K562 (cell line): ENCODE measurements at regions not wholly inside any gene's neighbourhood (a gene's known extent, or its start where the extent isn't known, plus 50 kb on each side); places are given as distances from the start of the nearest gene placed in this dataset.

Experiments used
- ARHGAP35 ChIP-seq: fragments of 450-650 bp; IDR thresholded peaks from 2 replicates; pipeline ENCODE4 v1.6.1; 2018; ENCODE audit not compliant: partially characterized antibody
- BMI1 ChIP-seq: fragments of 150-350 bp; IDR thresholded peaks from 2 replicates; pipeline ENCODE4 v1.6.1; 2014; ENCODE audit warnings: low read length
- CXXC5 ChIP-seq: fragments of 250-450 bp; sonication (Bioruptor Pico); IDR thresholded peaks from 2 replicates; pipeline ENCODE4 v1.8.0; 2022; ENCODE audit warnings: inconsistent platforms, mild to moderate bottlenecking, moderate library complexity
- ELF2 ChIP-seq: fragments of 250-450 bp; sonication (Bioruptor Pico); IDR thresholded peaks from 2 replicates; pipeline ENCODE4 v1.5.0; 2021; ENCODE audit warnings: mild to moderate bottlenecking
- MCM3 ChIP-seq: fragments of 450-650 bp; IDR thresholded peaks from 2 replicates; pipeline ENCODE4 v1.6.1; 2016
- NFIC ChIP-seq: fragments of 450-650 bp; IDR thresholded peaks from 2 replicates; pipeline ENCODE4 v1.6.1; 2017; ENCODE audit warnings: mild to moderate bottlenecking, inconsistent platforms
- POLR3G ChIP-seq: IDR thresholded peaks from 2 replicates; pipeline ENCODE4 v1.6.1; 2011; ENCODE audit not compliant: insufficient read length, insufficient replicate concordance; ENCODE audit errors: extremely low read depth
- TSC22D4 ChIP-seq: fragments of 450-650 bp; IDR thresholded peaks from 2 replicates; pipeline ENCODE4 v1.6.1; 2016; ENCODE audit warnings: missing genetic modification characterization, missing biosample characterization, control low read depth
- ZNF830 ChIP-seq: fragments of 250-450 bp; sonication (Bioruptor Pico); IDR thresholded peaks from 2 replicates; pipeline ENCODE4 v1.5.0; 2021; ENCODE audit warnings: mild to moderate bottlenecking
- TF ChIP-seq, protein P1 (sequence below), 3 experiments: fragments of 200-800 bp in 1 of 3; fragments of 250-450 bp in 1 of 3; fragments of 450-650 bp in 1 of 3; sonication (Bioruptor Pico) in 1 of 3; sonication (Bioruptor generic) in 1 of 3; formaldehyde crosslinking in 1 of 3; IDR thresholded peaks; 2 replicates each; pipeline versions ENCODE4 v1.6.1 to v1.8.0; 2016 to 2022; ENCODE audit warnings: mild to moderate bottlenecking in 2 of 3, missing genetic modification characterization in 2 of 3, missing compliant biosample characterization in 1 of 3, moderate library complexity in 1 of 3
- TF ChIP-seq, protein P2 (sequence below): fragments of 250-450 bp; sonication (Bioruptor Pico); IDR thresholded peaks from 2 replicates; pipeline ENCODE4 v1.8.0; 2021; ENCODE audit warnings: mild to moderate bottlenecking, moderate library complexity
- TF ChIP-seq, protein P3 (sequence below): fragments of 250-450 bp; sonication (Bioruptor Pico); IDR thresholded peaks from 2 replicates; pipeline ENCODE4 v1.9.0; 2021; ENCODE audit warnings: mild to moderate bottlenecking
- TF ChIP-seq, protein P4 (sequence below): sonication (generic); formaldehyde crosslinking; IDR thresholded peaks from 2 replicates; pipeline ENCODE4 v1.8.0; 2023; ENCODE audit warnings: mild to moderate bottlenecking, missing genetic modification reagents
- TF ChIP-seq, protein P5 (sequence below): fragments of 450-650 bp; formaldehyde crosslinking; IDR thresholded peaks from 2 replicates; pipeline ENCODE4 v1.4.0; 2020; ENCODE audit warnings: mild to moderate bottlenecking, moderate library complexity
- TF ChIP-seq, protein P6 (sequence below), 2 experiments: fragments of 450-650 bp; conservative IDR thresholded peaks; 2 replicates each; pipeline ENCODE4 v1.6.1; 2017; ENCODE audit warnings: mild to moderate bottlenecking in 2 of 2, moderate library complexity in 2 of 2

DNA sequence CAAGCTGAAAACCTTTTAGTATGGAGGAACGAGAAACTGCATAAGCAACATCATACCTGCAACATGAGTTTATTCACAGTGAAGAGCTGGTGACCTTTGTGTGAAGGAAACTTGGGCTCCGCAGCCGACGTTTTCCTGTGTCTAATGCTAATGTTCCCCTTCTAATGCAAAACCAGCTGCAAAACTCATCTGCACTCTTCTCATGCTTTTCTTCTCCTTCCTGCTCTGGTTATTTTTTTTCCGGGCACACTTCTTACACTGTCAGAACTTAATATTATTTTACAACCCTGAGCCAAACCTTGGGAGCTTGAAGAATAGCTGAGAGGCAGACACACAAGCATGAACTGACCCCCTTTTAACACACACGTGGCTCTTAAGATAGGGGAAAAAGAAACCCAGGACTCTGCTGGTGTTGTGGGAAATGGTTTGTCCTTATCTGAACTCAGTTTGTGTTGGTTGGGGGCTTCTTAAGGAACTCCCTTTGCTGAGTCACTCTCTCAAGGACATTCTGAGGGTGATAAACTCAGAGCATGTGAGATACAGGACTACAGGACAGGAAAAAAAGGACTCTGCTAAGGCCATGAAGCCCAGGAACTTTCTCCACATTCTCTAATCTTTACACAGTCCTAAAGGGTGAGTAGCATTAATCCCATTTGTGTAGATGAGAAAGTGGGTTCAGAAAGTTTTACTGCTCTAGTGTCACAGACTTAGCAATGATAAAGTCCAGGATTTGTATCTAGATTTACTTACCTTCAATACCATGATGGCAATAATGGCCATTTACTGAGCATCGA lies 439.3 kb upstream of the TRIB2 start (continued):
- TF ChIP-seq, protein P1, sequence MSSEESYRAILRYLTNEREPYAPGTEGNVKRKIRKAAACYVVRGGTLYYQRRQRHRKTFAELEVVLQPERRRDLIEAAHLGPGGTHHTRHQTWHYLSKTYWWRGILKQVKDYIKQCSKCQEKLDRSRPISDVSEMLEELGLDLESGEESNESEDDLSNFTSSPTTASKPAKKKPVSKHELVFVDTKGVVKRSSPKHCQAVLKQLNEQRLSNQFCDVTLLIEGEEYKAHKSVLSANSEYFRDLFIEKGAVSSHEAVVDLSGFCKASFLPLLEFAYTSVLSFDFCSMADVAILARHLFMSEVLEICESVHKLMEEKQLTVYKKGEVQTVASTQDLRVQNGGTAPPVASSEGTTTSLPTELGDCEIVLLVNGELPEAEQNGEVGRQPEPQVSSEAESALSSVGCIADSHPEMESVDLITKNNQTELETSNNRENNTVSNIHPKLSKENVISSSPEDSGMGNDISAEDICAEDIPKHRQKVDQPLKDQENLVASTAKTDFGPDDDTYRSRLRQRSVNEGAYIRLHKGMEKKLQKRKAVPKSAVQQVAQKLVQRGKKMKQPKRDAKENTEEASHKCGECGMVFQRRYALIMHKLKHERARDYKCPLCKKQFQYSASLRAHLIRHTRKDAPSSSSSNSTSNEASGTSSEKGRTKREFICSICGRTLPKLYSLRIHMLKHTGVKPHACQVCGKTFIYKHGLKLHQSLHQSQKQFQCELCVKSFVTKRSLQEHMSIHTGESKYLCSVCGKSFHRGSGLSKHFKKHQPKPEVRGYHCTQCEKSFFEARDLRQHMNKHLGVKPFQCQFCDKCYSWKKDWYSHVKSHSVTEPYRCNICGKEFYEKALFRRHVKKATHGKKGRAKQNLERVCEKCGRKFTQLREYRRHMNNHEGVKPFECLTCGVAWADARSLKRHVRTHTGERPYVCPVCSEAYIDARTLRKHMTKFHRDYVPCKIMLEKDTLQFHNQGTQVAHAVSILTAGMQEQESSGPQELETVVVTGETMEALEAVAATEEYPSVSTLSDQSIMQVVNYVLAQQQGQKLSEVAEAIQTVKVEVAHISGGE (CRISPR knock-in tag; IDR thresholded peaks at IDR 0.05) = peak in 1 of 3 experiments; percentile 43; a peak in 2 of 6 replicates
- no peak for TF ChIP-seq ARHGAP35
- TF ChIP-seq NFIC = peak; percentile 32
- TF ChIP-seq BMI1 = no peak
- TF ChIP-seq, protein P2, sequence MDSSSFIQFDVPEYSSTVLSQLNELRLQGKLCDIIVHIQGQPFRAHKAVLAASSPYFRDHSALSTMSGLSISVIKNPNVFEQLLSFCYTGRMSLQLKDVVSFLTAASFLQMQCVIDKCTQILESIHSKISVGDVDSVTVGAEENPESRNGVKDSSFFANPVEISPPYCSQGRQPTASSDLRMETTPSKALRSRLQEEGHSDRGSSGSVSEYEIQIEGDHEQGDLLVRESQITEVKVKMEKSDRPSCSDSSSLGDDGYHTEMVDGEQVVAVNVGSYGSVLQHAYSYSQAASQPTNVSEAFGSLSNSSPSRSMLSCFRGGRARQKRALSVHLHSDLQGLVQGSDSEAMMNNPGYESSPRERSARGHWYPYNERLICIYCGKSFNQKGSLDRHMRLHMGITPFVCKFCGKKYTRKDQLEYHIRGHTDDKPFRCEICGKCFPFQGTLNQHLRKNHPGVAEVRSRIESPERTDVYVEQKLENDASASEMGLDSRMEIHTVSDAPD (CRISPR knock-in tag) = no peak
- TF ChIP-seq POLR3G = no peak
- TF ChIP-seq TSC22D4 (tag) = no peak
- TF ChIP-seq, protein P3, sequence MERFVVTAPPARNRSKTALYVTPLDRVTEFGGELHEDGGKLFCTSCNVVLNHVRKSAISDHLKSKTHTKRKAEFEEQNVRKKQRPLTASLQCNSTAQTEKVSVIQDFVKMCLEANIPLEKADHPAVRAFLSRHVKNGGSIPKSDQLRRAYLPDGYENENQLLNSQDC (CRISPR knock-in tag) = no peak
- TF ChIP-seq, protein P4, sequence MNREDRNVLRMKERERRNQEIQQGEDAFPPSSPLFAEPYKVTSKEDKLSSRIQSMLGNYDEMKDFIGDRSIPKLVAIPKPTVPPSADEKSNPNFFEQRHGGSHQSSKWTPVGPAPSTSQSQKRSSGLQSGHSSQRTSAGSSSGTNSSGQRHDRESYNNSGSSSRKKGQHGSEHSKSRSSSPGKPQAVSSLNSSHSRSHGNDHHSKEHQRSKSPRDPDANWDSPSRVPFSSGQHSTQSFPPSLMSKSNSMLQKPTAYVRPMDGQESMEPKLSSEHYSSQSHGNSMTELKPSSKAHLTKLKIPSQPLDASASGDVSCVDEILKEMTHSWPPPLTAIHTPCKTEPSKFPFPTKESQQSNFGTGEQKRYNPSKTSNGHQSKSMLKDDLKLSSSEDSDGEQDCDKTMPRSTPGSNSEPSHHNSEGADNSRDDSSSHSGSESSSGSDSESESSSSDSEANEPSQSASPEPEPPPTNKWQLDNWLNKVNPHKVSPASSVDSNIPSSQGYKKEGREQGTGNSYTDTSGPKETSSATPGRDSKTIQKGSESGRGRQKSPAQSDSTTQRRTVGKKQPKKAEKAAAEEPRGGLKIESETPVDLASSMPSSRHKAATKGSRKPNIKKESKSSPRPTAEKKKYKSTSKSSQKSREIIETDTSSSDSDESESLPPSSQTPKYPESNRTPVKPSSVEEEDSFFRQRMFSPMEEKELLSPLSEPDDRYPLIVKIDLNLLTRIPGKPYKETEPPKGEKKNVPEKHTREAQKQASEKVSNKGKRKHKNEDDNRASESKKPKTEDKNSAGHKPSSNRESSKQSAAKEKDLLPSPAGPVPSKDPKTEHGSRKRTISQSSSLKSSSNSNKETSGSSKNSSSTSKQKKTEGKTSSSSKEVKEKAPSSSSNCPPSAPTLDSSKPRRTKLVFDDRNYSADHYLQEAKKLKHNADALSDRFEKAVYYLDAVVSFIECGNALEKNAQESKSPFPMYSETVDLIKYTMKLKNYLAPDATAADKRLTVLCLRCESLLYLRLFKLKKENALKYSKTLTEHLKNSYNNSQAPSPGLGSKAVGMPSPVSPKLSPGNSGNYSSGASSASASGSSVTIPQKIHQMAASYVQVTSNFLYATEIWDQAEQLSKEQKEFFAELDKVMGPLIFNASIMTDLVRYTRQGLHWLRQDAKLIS (CRISPR knock-in tag) = peak; percentile 29; the same call in 1 of the 2 replicates
- TF ChIP-seq MCM3 = no peak
- no peak for TF ChIP-seq ZNF830 (CRISPR knock-in tag)
- TF ChIP-seq, protein P5, sequence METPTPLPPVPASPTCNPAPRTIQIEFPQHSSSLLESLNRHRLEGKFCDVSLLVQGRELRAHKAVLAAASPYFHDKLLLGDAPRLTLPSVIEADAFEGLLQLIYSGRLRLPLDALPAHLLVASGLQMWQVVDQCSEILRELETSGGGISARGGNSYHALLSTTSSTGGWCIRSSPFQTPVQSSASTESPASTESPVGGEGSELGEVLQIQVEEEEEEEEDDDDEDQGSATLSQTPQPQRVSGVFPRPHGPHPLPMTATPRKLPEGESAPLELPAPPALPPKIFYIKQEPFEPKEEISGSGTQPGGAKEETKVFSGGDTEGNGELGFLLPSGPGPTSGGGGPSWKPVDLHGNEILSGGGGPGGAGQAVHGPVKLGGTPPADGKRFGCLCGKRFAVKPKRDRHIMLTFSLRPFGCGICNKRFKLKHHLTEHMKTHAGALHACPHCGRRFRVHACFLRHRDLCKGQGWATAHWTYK = no peak
- TF ChIP-seq ELF2 (CRISPR knock-in tag) = no peak; the same call in 1 of the 2 replicates
- no peak; the same call in none of the 2 replicates for TF ChIP-seq CXXC5
- TF ChIP-seq, protein P6, sequence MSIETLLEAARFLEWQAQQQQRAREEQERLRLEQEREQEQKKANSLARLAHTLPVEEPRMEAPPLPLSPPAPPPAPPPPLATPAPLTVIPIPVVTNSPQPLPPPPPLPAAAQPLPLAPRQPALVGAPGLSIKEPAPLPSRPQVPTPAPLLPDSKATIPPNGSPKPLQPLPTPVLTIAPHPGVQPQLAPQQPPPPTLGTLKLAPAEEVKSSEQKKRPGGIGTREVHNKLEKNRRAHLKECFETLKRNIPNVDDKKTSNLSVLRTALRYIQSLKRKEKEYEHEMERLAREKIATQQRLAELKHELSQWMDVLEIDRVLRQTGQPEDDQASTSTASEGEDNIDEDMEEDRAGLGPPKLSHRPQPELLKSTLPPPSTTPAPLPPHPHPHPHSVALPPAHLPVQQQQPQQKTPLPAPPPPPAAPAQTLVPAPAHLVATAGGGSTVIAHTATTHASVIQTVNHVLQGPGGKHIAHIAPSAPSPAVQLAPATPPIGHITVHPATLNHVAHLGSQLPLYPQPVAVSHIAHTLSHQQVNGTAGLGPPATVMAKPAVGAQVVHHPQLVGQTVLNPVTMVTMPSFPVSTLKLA (conservative IDR thresholded peaks at IDR 0.05) = peak; percentile 90 to 95
